Stomach (tissue), 4 donors: ENCODE measurements at regions not wholly inside any gene's neighbourhood (a gene's known extent, or its start where the extent isn't known, plus 50 kb on each side); places are given as distances from the start of the nearest gene placed in this dataset.

Source experiments
- EP300 ChIP-seq: sonication (generic); formaldehyde crosslinking; IDR thresholded peaks from one replicate; pipeline ENCODE4 v1.6.1; 2017; ENCODE audit warnings: antibody characterized with exemption
- POLR2A ChIP-seq, 4 donors: fragments of 450-650 bp; IDR thresholded peaks; one replicate each; pipeline ENCODE4 v1.6.1; 2016; ENCODE audit warnings: antibody characterized with exemption in 4 of 4, control low read depth in 2 of 4, mild to moderate bottlenecking in 1 of 4, moderate library complexity in 1 of 4
- POLR2AphosphoS5 ChIP-seq, 3 donors: sonication (generic); formaldehyde crosslinking; IDR thresholded peaks; one replicate each; pipeline ENCODE4 v1.6.1; 2016; ENCODE audit warnings: antibody characterized with exemption in 3 of 3
- TF ChIP-seq, protein P1 (sequence below), 7 experiments: fragments of 450-650 bp in 4 of 7; fragments of 200-600 bp in 3 of 7; sonication (generic) in 3 of 7; IDR thresholded peaks; one replicate each; pipeline ENCODE4 v1.5.1; 2016 to 2019; ENCODE audit warnings: antibody characterized with exemption in 7 of 7, control low read depth in 2 of 7, mild to moderate bottlenecking in 1 of 7

DNA sequence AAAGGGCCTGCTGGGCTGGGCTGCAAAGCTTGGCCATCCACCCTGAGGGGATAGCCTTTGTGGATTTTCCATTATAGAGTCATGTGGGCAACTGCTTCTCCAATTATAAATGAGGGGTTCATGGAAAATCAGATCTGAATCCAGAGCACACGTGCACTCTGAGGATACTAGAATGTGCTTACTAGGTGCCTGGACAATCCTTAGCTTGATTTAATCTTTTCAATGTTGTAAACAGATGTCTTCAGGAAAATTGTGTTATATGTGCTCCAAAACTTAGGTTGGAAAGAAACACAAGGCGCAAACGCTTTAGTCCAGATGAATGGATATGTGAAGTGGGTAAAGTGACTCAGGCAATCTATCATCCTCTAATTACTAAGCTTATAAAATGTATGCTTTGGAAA lies 92.0 kb downstream of the SLC17A6 start:
- TF ChIP-seq POLR2A (IDR thresholded peaks at IDR 0.05) = no peak
- TF ChIP-seq, protein P1, sequence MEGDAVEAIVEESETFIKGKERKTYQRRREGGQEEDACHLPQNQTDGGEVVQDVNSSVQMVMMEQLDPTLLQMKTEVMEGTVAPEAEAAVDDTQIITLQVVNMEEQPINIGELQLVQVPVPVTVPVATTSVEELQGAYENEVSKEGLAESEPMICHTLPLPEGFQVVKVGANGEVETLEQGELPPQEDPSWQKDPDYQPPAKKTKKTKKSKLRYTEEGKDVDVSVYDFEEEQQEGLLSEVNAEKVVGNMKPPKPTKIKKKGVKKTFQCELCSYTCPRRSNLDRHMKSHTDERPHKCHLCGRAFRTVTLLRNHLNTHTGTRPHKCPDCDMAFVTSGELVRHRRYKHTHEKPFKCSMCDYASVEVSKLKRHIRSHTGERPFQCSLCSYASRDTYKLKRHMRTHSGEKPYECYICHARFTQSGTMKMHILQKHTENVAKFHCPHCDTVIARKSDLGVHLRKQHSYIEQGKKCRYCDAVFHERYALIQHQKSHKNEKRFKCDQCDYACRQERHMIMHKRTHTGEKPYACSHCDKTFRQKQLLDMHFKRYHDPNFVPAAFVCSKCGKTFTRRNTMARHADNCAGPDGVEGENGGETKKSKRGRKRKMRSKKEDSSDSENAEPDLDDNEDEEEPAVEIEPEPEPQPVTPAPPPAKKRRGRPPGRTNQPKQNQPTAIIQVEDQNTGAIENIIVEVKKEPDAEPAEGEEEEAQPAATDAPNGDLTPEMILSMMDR (IDR thresholded peaks at IDR 0.05) = no peak
- no peak for TF ChIP-seq EP300
- TF ChIP-seq POLR2AphosphoS5 (IDR thresholded peaks at IDR 0.05) = no peak
